ENCODE measurements at regions not wholly inside any gene's neighbourhood (a gene's known extent, or its start where the extent isn't known, plus 50 kb on each side); places are given as distances from the start of the nearest gene placed in this dataset.

DNA sequence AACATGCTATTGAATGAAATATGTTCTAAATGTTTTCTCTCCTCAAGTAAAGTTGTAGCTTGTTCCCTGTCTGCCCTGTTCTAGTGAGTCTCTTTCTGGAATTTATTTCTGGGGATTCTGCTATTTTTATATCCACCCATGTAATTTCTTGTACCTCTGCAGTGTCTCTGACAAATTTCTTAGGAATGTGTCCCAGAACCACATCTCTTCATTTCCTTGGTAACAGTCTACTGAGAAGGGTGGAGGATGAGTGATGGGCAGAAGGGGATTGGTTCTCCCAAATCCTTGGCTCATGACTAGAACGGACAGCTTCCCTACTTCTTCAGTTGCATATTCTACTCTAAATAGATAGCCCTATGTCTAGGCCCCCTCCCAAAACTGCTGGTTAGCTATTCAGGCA is 490.6 kb upstream of the LINC00305 start:
- TF ChIP-seq EZH2 (IDR thresholded peaks at IDR 0.05; ENCODE audit: borderline replicate concordance, insufficient read depth, low read length, poor library complexity, severe bottlenecking), result no peak
- TF ChIP-seq EP300 (conservative IDR thresholded peaks at IDR 0.05; ENCODE audit: poor library complexity, severe bottlenecking), result no peak
- TF ChIP-seq, protein P1, sequence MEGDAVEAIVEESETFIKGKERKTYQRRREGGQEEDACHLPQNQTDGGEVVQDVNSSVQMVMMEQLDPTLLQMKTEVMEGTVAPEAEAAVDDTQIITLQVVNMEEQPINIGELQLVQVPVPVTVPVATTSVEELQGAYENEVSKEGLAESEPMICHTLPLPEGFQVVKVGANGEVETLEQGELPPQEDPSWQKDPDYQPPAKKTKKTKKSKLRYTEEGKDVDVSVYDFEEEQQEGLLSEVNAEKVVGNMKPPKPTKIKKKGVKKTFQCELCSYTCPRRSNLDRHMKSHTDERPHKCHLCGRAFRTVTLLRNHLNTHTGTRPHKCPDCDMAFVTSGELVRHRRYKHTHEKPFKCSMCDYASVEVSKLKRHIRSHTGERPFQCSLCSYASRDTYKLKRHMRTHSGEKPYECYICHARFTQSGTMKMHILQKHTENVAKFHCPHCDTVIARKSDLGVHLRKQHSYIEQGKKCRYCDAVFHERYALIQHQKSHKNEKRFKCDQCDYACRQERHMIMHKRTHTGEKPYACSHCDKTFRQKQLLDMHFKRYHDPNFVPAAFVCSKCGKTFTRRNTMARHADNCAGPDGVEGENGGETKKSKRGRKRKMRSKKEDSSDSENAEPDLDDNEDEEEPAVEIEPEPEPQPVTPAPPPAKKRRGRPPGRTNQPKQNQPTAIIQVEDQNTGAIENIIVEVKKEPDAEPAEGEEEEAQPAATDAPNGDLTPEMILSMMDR (IDR thresholded peaks at IDR 0.05; ENCODE audit: poor library complexity, severe bottlenecking), result no peak
- TF ChIP-seq, protein P2, sequence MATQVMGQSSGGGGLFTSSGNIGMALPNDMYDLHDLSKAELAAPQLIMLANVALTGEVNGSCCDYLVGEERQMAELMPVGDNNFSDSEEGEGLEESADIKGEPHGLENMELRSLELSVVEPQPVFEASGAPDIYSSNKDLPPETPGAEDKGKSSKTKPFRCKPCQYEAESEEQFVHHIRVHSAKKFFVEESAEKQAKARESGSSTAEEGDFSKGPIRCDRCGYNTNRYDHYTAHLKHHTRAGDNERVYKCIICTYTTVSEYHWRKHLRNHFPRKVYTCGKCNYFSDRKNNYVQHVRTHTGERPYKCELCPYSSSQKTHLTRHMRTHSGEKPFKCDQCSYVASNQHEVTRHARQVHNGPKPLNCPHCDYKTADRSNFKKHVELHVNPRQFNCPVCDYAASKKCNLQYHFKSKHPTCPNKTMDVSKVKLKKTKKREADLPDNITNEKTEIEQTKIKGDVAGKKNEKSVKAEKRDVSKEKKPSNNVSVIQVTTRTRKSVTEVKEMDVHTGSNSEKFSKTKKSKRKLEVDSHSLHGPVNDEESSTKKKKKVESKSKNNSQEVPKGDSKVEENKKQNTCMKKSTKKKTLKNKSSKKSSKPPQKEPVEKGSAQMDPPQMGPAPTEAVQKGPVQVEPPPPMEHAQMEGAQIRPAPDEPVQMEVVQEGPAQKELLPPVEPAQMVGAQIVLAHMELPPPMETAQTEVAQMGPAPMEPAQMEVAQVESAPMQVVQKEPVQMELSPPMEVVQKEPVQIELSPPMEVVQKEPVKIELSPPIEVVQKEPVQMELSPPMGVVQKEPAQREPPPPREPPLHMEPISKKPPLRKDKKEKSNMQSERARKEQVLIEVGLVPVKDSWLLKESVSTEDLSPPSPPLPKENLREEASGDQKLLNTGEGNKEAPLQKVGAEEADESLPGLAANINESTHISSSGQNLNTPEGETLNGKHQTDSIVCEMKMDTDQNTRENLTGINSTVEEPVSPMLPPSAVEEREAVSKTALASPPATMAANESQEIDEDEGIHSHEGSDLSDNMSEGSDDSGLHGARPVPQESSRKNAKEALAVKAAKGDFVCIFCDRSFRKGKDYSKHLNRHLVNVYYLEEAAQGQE (IDR thresholded peaks at IDR 0.05; ENCODE audit: borderline replicate concordance), result no peak
- no peak for TF ChIP-seq POLR2AphosphoS5 (IDR thresholded peaks at IDR 0.05)

All from neural cell (in vitro differentiated cells).